IMR-90 (cell line): ENCODE measurements at regions not wholly inside any gene's neighbourhood (a gene's known extent, or its start where the extent isn't known, plus 50 kb on each side); places are given as distances from the start of the nearest gene placed in this dataset.

Experiments used
- ATAC-seq: fragments of 200-7000 bp; cut with Tn5 transposase; 2 replicates; pipeline ENCODE4 v1.9.1; 2020; ENCODE audit warnings: low read depth, mild to moderate bottlenecking, moderate library complexity
- BruUV-seq: library from RNA; stranded (reverse); fragments of 400-500 nt; replicated peaks from 2 replicates; lab custom pipeline; 2021; lab: Mats Ljungman, UMichigan
- CTCF ChIA-PET: fragments of 300-600 bp; formaldehyde crosslinking; extraction: SDS; loops from one replicate; lab custom pipeline; 2021; ENCODE audit warnings: antibody characterized with exemption; lab: Yijun Ruan, JAX
- POLR2A ChIA-PET: fragments of 300-600 bp; sonication (Branson Sonifier 250); formaldehyde crosslinking; loops from one replicate; lab custom pipeline; 2022; ENCODE audit warnings: antibody characterized with exemption; ENCODE audit not compliant: unreplicated experiment; lab: Charles Lee
- DNase-seq: peaks from one replicate; pipeline ENCODE4 v3.0.0; 2013
- H2AFZ ChIP-seq: replicated peaks from 2 replicates; pipeline ENCODE3; 2013; ENCODE audit warnings: low read length, mild to moderate bottlenecking; ENCODE audit not compliant: poor library complexity
- H2AK5ac ChIP-seq: 2 replicates; pipeline ENCODE4 v1.6.1; 2013; ENCODE audit warnings: low read depth, low read length, inconsistent platforms
- H2AK9ac ChIP-seq: replicated peaks from 2 replicates; pipeline ENCODE3; 2013; ENCODE audit warnings: mild to moderate bottlenecking, low read depth, low read length, moderate library complexity; ENCODE audit not compliant: poor library complexity
- H2BK120ac ChIP-seq: 2 replicates; pipeline ENCODE4 v1.6.1; 2013; ENCODE audit warnings: low read depth, low read length, inconsistent platforms
- H2BK15ac ChIP-seq: 3 replicates; pipeline ENCODE4 v1.6.1; 2013; ENCODE audit warnings: low read depth, low read length, inconsistent platforms
- H2BK20ac ChIP-seq: 2 replicates; pipeline ENCODE4 v1.6.1; 2013; ENCODE audit warnings: low read depth, mild to moderate bottlenecking, inconsistent platforms, low read length, moderate library complexity
- H2BK5ac ChIP-seq: 2 replicates; pipeline ENCODE4 v1.6.1; 2013; ENCODE audit warnings: mild to moderate bottlenecking, low read depth, low read length, inconsistent platforms; ENCODE audit not compliant: poor library complexity, severe bottlenecking
- H3K14ac ChIP-seq: replicated peaks from 2 replicates; pipeline ENCODE4 v1.6.1; 2013; ENCODE audit warnings: low read depth, low read length, inconsistent platforms
- H3K18ac ChIP-seq: 2 replicates; pipeline ENCODE4 v1.6.1; 2013; ENCODE audit warnings: low read depth, low read length, control low read depth
- H3K23ac ChIP-seq: 2 replicates; pipeline ENCODE4 v1.6.1; 2013; ENCODE audit warnings: low read depth, low read length, inconsistent platforms
- H3K27ac ChIP-seq: 2 replicates; pipeline ENCODE4 v1.5.1; 2013; ENCODE audit warnings: mild to moderate bottlenecking, control low read depth, low read length; ENCODE audit not compliant: insufficient read depth
- H3K27me3 ChIP-seq: 2 replicates; pipeline ENCODE4 v1.6.1; 2013; ENCODE audit warnings: low read length; ENCODE audit not compliant: control insufficient read depth, insufficient read depth
- H3K36me3 ChIP-seq: 2 replicates; pipeline ENCODE4 v1.6.1; 2013; ENCODE audit warnings: low read length, mixed read lengths; ENCODE audit not compliant: control insufficient read depth, insufficient read depth
- H3K4ac ChIP-seq: 2 replicates; pipeline ENCODE4 v1.6.1; 2013; ENCODE audit warnings: low read depth, low read length, inconsistent platforms
- H3K4me1 ChIP-seq: 2 replicates; pipeline ENCODE4 v1.6.1; 2013; ENCODE audit warnings: low read length, mixed read lengths; ENCODE audit not compliant: control insufficient read depth, insufficient read depth
- H3K4me2 ChIP-seq: 2 replicates; pipeline ENCODE4 v1.6.1; 2013; ENCODE audit warnings: low read depth, mild to moderate bottlenecking, control low read depth, low read length, moderate library complexity
- H3K4me3 ChIP-seq: 2 replicates; pipeline ENCODE4 v1.5.1; 2013; ENCODE audit warnings: low read depth, mild to moderate bottlenecking, control low read depth, low read length, moderate library complexity; ENCODE audit not compliant: insufficient read depth
- H3K56ac ChIP-seq: 2 replicates; pipeline ENCODE4 v1.6.1; 2013; ENCODE audit warnings: low read length, inconsistent platforms; ENCODE audit not compliant: insufficient read depth; ENCODE audit errors: extremely low read depth
- H3K79me1 ChIP-seq, 2 experiments: 2 replicates each; pipeline ENCODE4 v1.6.1; 2013; ENCODE audit warnings: low read length in 2 of 2, inconsistent platforms in 1 of 2, low read depth in 1 of 2
- H3K9ac ChIP-seq: 2 replicates; pipeline ENCODE4 v1.6.1; 2013; ENCODE audit warnings: low read depth, low read length, control low read depth
- H3K9me1 ChIP-seq: 2 replicates; pipeline ENCODE4 v1.6.1; 2013; ENCODE audit warnings: low read length, inconsistent platforms; ENCODE audit not compliant: insufficient read depth
- H3K9me3 ChIP-seq: 2 replicates; pipeline ENCODE4 v1.6.1; 2013; ENCODE audit warnings: low read length; ENCODE audit not compliant: control insufficient read depth, insufficient read depth
- H4K20me1 ChIP-seq: 2 replicates; pipeline ENCODE4 v1.6.1; 2013; ENCODE audit warnings: low read length, inconsistent platforms; ENCODE audit not compliant: insufficient read depth
- H4K5ac ChIP-seq: 2 replicates; pipeline ENCODE4 v1.6.1; 2013; ENCODE audit warnings: mild to moderate bottlenecking, low read depth, low read length, control low read depth
- H4K8ac ChIP-seq, 2 experiments: 2 replicates each; pipeline ENCODE4 v1.6.1; 2013; ENCODE audit warnings: low read depth in 2 of 2, low read length in 2 of 2, control low read depth in 1 of 2, inconsistent platforms in 1 of 2
- H4K91ac ChIP-seq: 2 replicates; pipeline ENCODE4 v1.6.1; 2013; ENCODE audit warnings: low read depth, low read length, inconsistent platforms; ENCODE audit not compliant: insufficient read depth
- BHLHE40 ChIP-seq: fragments of 150-350 bp; IDR thresholded peaks from 2 replicates; pipeline ENCODE4 v1.6.1; 2016; ENCODE audit warnings: mild to moderate bottlenecking, low read depth, low read length
- CEBPB ChIP-seq: IDR thresholded peaks from 2 replicates; pipeline ENCODE4 v1.6.1; 2012; ENCODE audit warnings: low read depth, low read length, improper control_type of control experiment
- CHD1 ChIP-seq: IDR thresholded peaks from 2 replicates; pipeline ENCODE4 v1.6.1; 2012; ENCODE audit warnings: low read depth, low read length, improper control_type of control experiment
- FOS ChIP-seq: fragments of 150-350 bp; IDR thresholded peaks from 2 replicates; pipeline ENCODE4 v1.6.1; 2016; ENCODE audit warnings: low read depth, low read length
- MAFK ChIP-seq: IDR thresholded peaks from 2 replicates; pipeline ENCODE4 v1.6.1; 2012; ENCODE audit warnings: low read depth, low read length, improper control_type of control experiment
- MAZ ChIP-seq: IDR thresholded peaks from 2 replicates; pipeline ENCODE4 v1.6.1; 2012; ENCODE audit warnings: low read depth, mild to moderate bottlenecking, low read length, improper control_type of control experiment, moderate library complexity, borderline replicate concordance
- MXI1 ChIP-seq: IDR thresholded peaks from 2 replicates; pipeline ENCODE4 v1.6.1; 2012; ENCODE audit warnings: low read depth, mild to moderate bottlenecking, low read length, moderate library complexity, borderline replicate concordance
- NFE2L2 ChIP-seq: fragments of 150-350 bp; IDR thresholded peaks from 2 replicates; pipeline ENCODE4 v1.6.1; 2016; ENCODE audit warnings: low read depth, mild to moderate bottlenecking, low read length
- POLR2A ChIP-seq: IDR thresholded peaks from 2 replicates; pipeline ENCODE4 v1.6.1; 2012; ENCODE audit warnings: mild to moderate bottlenecking, low read depth, low read length
- RAD21 ChIP-seq: IDR thresholded peaks from 2 replicates; pipeline ENCODE4 v1.6.1; 2012; ENCODE audit warnings: low read length, improper control_type of control experiment
- RCOR1 ChIP-seq: IDR thresholded peaks from 2 replicates; pipeline ENCODE4 v1.6.1; 2012; ENCODE audit warnings: mild to moderate bottlenecking, low read length, improper control_type of control experiment; ENCODE audit not compliant: insufficient replicate concordance
- RFX5 ChIP-seq: IDR thresholded peaks from 2 replicates; pipeline ENCODE4 v1.8.0; 2012; ENCODE audit warnings: low read depth, mild to moderate bottlenecking, low read length, moderate library complexity
- SMC3 ChIP-seq: fragments of 150-350 bp; IDR thresholded peaks from 2 replicates; pipeline ENCODE4 v1.6.1; 2016; ENCODE audit warnings: low read depth, mild to moderate bottlenecking, antibody characterized with exemption, low read length, moderate library complexity
- dilution Hi-C: fragments of 300-500 bp; cut with HindIII; formaldehyde crosslinking; loops from one replicate; pipeline ENCODE4 v1.14.3; 2018; ENCODE audit warnings: low sequenced_read_pairs; ENCODE audit not compliant: unreplicated experiment
- in situ Hi-C: fragments of 300-500 bp; cut with MboI; formaldehyde crosslinking; loops from 3 replicates; pipeline ENCODE4 v1.14.3; 2019; ENCODE audit warnings: low sequenced_read_pairs, inconsistent platforms, mixed read lengths
- intact Hi-C: fragments of 100-400 bp; cut with micrococcal nuclease; formaldehyde crosslinking; loops from 2 replicates; pipeline ENCODE4 v1.10.0; 2022
- TF ChIP-seq, protein P1 (sequence below): fragments of 150-350 bp; IDR thresholded peaks from 2 replicates; pipeline ENCODE4 v1.6.1; 2016; ENCODE audit warnings: low read depth, mild to moderate bottlenecking, low read length, moderate library complexity, borderline replicate concordance
- TF ChIP-seq, protein P2 (sequence below): conservative IDR thresholded peaks from 2 replicates; pipeline ENCODE4 v1.5.1; 2012; ENCODE audit warnings: mild to moderate bottlenecking, low read depth, low read length, improper control_type of control experiment
- TF ChIP-seq, protein P3 (sequence below): fragments of 150-350 bp; IDR thresholded peaks from 2 replicates; pipeline ENCODE4 v1.6.1; 2017; ENCODE audit warnings: mild to moderate bottlenecking, antibody characterized with exemption, low read length, low read depth

GRCh38 chr16:63922560-63922959, 1199.3 kb downstream of the CDH11 start:
- no peaks in the 10 kb centered on the region for H3K9me1 ChIP-seq
- no peak overlapping the region for H3K18ac ChIP-seq
- no peak overlapping the region for H2BK120ac ChIP-seq
- H4K91ac ChIP-seq: no peak overlapping the region
- H3K79me1 ChIP-seq: no peaks in the 10 kb centered on the region
- no peak overlapping the region for H2AFZ ChIP-seq
- no peak overlapping the region for H2BK15ac ChIP-seq
- no peak for ATAC-seq
- intact Hi-C loops: no loop called here
- H3K23ac ChIP-seq: no peak overlapping the region
- no peak for TF ChIP-seq RAD21
- TF ChIP-seq, protein P1, sequence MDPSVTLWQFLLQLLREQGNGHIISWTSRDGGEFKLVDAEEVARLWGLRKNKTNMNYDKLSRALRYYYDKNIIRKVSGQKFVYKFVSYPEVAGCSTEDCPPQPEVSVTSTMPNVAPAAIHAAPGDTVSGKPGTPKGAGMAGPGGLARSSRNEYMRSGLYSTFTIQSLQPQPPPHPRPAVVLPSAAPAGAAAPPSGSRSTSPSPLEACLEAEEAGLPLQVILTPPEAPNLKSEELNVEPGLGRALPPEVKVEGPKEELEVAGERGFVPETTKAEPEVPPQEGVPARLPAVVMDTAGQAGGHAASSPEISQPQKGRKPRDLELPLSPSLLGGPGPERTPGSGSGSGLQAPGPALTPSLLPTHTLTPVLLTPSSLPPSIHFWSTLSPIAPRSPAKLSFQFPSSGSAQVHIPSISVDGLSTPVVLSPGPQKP: no peak
- no peak for TF ChIP-seq RCOR1
- TF ChIP-seq, protein P2, sequence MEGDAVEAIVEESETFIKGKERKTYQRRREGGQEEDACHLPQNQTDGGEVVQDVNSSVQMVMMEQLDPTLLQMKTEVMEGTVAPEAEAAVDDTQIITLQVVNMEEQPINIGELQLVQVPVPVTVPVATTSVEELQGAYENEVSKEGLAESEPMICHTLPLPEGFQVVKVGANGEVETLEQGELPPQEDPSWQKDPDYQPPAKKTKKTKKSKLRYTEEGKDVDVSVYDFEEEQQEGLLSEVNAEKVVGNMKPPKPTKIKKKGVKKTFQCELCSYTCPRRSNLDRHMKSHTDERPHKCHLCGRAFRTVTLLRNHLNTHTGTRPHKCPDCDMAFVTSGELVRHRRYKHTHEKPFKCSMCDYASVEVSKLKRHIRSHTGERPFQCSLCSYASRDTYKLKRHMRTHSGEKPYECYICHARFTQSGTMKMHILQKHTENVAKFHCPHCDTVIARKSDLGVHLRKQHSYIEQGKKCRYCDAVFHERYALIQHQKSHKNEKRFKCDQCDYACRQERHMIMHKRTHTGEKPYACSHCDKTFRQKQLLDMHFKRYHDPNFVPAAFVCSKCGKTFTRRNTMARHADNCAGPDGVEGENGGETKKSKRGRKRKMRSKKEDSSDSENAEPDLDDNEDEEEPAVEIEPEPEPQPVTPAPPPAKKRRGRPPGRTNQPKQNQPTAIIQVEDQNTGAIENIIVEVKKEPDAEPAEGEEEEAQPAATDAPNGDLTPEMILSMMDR: no peak
- TF ChIP-seq RFX5: no peak
- TF ChIP-seq FOS: no peak
- TF ChIP-seq, protein P3, sequence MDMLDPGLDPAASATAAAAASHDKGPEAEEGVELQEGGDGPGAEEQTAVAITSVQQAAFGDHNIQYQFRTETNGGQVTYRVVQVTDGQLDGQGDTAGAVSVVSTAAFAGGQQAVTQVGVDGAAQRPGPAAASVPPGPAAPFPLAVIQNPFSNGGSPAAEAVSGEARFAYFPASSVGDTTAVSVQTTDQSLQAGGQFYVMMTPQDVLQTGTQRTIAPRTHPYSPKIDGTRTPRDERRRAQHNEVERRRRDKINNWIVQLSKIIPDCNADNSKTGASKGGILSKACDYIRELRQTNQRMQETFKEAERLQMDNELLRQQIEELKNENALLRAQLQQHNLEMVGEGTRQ: no peak
- no peak for TF ChIP-seq MAFK
- TF ChIP-seq SMC3: no peak
- TF ChIP-seq CHD1: no peak
- no peak for TF ChIP-seq BHLHE40
- no peak for TF ChIP-seq NFE2L2
- TF ChIP-seq MAZ: no peak
- no peak for TF ChIP-seq CEBPB
- TF ChIP-seq MXI1: no peak
- no peak for TF ChIP-seq POLR2A
- no peak overlapping the region for H3K4ac ChIP-seq
- H3K9me3 ChIP-seq: no peaks in the 10 kb centered on the region
- H3K27ac ChIP-seq: no peak overlapping the region
- H2AK5ac ChIP-seq: no peak overlapping the region
- dilution Hi-C loops: no loop called here
- no peak overlapping the region for H3K56ac ChIP-seq
- H2BK5ac ChIP-seq: no peak overlapping the region
- DNase-seq: no peak
- no peak overlapping the region for H4K8ac ChIP-seq
- no peak overlapping the region for H4K5ac ChIP-seq
- H4K20me1 ChIP-seq: no peaks in the 10 kb centered on the region
- no peaks in the 10 kb centered on the region for H3K36me3 ChIP-seq
- ChIA-PET CTCF (no interaction called here), POLR2A (no interaction called here)
- BruUV-seq: no TSS peak
- no peak overlapping the region for H3K4me2 ChIP-seq
- no peak overlapping the region for H2BK20ac ChIP-seq
- H3K4me1 ChIP-seq: no peaks in the 10 kb centered on the region
- H3K4me3 ChIP-seq: no peak overlapping the region
- in situ Hi-C loops: no loop called here
- no peak overlapping the region for H2AK9ac ChIP-seq
- no peak overlapping the region for H3K14ac ChIP-seq
- no peak overlapping the region for H3K9ac ChIP-seq
- no peaks in the 10 kb centered on the region for H3K27me3 ChIP-seq
